HG03571 (cell line): ENCODE measurements at regions not wholly inside any gene's neighbourhood (a gene's known extent, or its start where the extent isn't known, plus 50 kb on each side); places are given as distances from the start of the nearest gene placed in this dataset.

Experiments used
- ATAC-seq: cut with Tn5 transposase; IDR thresholded peaks from one replicate; pipeline ENCODE4 v1.9.1; 2021; ENCODE audit not compliant: unreplicated experiment

DNA sequence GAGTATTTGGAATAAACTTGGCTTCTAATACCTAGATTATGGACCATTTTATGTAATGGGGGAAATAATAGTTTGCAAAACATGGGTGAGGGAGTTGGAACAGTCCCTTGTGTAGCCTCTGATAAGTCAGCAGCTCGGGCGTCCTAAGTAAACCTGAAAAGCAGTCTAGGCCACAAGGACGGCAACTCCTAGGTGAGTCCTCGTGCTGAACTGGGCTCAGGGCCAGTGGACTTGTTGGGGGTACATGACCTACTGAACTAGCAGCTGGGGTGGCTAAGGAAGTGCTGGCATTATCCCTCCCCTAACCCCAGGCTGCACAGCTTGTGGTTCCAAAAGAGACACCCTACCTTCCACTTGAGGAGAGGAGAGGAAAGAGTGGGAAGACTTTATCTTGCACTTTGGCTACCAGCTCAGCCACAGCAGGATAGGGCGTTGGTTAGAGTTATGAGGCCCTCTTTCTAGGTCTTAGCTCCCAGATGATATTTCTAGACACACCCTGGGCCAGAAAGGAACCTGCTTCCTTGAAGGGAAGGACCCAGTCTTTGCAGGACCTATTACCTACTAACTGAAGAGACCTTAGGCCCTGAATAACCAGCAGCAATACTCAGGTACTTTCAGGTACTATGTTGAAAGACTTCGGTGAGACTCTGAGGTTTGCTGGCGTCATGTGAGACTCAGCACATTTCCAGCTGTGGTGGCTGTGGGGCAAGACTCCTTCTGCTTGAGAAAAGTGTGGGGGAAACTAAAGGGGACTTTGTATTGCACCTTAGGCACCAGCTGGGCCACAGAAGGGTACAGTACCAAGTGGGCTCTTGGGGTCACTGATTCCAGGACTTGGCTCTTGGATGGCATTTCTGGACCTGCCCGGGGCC is 71.0 kb downstream of the AQP4 start:
- ATAC-seq, result no peak

DNA sequence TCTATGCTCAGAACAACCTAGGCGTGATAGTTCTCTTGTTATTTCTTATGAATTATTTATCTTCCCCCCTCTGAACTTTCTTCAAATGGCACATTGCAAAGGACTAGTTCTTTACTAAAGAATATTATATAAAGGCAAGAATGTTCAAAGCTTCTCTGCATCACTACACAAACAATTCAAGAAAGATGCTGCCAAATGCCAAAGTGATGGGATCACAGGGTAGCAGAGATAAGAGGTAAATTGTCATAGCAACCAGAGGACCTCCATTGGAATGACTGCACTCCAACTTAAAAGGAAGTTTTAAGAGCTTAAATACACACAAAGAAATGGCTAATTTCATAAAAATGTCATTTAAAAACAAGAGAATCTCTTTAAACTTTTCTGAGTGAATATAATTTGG is 72.8 kb downstream of the AQP4 start:
- no peak for ATAC-seq

DNA sequence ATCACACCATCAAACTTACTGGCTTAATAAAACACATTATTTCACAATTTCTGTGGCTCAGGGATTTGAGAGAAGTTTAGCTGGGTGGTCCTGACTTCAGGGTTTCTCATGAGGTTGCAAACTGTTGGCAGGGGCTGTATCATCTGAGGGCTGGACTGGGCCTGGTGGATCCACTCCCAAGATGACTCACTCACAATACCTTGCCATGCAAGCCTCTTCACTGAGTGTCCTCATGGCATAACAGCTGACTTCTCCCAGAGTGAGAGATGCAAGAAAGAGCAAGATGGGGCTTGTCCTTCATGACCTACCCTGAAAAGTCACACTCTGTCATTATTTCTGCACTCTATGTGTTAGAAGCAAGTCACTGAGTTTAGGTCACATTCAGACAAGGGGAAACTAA is 73.8 kb downstream of the AQP4 start:
- no peak for ATAC-seq

DNA sequence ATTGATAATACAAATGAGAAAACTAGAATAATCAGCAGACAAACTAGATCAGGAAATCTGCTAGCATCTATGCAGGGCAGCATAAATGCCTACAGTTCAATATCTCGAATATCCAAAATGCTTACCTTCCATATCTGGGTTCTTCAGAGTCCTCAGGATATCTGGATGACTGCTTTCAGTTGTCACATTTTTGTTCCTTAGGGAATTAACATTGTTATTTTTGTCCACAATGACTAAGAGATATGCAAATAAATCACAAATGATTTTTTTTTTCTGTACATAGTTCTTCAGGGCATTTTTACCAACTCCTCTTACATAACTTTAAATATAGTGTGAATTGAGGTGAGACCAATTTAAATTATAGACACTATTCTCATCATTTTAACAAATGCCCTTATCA is 80.9 kb downstream of the AQP4 start:
- ATAC-seq, result no peak

DNA sequence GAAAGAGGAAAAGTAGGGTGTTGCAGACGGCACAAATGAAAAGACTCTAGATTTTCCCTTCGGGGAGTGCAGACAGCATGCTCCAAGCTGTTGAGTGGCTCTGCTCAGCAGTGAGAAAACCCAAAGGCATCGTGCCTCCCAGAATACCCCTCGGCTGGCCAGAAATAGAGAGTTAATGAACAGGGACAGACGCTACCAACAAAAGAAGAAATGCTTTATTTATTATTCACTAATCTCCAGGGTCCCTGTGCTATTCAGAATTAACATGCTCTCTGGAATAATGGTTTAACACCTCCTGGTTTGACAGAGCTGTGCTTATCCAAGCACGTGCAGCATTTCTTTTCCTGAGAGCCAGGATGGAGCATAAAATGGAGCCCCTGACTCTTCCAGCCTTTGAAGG is 82.3 kb downstream of the AQP4 start:
- ATAC-seq, result no peak

DNA sequence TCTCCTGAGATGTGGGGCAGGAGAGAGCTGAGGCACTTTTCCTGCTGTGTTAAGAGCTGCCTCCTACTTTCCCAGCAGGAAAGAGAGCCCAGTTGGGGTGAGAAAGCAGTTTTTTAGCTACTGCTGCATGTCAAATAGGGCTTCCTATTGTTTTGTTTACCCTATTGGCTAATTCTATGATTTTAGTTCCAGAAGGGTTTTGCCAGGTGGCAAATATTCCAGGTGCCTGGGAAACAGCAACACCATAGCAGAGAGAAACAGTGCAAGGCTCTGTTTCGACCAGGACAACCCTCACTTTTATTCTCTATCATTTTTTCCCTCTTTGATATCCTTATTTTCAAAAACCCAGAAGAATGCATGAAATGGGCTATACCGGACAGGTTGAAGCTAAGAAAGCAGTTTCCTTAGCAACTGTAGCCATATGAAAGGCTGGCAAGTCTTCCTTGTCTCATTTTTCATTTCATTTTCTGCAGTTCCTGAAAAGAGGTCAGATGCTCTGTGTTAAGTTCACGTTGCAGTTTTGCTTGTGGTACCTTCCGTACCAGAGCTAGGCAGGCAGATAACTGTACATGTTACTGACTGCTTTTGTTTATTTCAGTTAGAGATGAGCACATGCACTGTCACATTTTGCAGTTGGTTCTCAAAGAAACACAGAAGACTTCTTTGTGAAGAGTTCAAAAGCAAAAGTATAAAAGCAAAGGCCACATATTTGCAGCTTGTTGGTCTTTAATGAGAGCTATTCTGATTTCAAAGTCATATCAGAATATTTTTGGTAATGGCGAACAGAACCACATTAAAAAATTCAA is 84.8 kb downstream of the AQP4 start:
- ATAC-seq, result no peak

DNA sequence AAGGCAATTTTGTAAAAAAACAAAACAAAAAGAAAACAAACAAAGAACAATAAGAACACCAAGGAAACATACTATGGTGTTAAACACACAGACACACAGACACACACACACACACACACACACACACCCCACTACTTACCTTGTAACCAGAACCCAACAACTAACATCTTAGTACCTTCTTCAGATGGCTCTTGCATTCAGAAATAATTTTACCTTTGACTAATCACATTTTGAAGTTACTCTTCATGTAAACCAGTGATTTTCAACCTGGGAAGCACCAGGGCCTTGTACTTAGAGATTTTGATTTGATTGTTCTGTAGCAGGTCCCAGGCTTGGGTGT is 87.5 kb downstream of the AQP4 start:
- no peak for ATAC-seq

DNA sequence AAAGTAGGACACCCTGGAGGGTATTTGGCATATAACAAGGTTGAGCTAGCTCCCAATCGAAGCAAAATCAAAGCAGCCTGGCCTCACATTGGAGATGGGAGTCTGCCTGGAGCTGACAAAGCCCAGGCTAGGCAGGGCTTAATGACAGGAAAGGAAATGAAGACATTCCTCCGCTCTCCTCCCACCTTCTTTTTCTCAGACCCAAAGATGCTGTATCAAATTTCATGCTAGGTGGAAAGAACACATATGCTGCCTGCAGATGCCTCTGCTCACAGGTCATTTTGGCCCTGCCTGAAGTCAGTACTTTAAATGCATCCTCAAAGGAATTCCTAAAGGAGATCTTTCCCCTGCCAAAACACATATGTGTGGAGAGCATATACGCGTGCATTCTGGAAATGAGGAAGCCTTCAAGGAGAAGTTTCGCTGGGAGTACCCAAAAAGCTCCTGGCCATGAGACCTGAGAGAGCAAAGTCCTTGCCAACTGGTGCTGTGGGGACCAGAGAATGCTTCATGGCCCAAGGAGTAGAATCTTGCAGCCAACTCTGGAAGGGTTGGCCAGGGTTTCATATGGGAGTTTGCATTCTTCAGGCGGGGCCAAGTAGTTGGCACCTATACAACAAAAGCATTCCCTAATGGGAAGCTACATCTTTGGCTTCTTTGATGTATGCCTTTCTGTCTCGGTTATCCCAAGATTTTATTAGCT is 88.0 kb downstream of the AQP4 start:
- no peak for ATAC-seq

DNA sequence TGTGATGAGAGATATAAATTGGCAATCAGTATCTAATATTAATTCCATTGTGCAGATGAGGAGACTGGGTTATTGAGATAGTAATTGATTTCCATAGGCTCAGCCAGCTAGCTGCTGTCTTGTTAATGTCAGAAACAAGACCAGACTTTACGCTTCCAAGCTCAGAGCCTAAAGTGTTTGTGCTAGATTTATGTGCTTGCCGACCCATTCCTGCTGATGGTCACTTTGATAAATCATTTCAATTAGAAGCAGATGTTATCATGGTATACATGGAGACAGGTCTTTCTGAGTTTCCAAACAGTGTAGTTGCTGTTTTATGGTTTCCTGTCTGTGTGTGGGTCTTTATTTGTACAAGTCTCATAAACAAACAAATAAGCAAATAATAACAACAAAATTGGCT is 92.8 kb downstream of the AQP4 start:
- ATAC-seq, result no peak

DNA sequence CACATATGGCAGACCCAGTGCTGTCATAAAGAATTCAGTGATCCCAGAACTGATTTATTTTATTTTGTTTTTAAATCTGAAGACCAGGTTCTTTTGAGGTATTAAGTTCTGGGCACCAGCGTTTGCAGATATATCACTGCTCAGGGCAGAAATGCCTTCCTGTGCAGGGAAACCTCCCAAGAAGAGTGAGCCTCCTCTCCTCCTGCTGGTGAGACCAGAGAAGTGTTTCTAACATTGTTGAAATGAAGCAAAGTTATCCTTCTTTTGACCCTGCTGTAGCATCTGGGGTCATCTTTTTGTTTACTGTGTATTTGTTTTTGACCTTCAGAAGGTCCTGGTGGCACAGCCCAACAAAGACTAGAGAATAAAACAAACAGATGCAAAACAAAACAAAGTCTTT is 94.0 kb downstream of the AQP4 start:
- ATAC-seq, result no peak

DNA sequence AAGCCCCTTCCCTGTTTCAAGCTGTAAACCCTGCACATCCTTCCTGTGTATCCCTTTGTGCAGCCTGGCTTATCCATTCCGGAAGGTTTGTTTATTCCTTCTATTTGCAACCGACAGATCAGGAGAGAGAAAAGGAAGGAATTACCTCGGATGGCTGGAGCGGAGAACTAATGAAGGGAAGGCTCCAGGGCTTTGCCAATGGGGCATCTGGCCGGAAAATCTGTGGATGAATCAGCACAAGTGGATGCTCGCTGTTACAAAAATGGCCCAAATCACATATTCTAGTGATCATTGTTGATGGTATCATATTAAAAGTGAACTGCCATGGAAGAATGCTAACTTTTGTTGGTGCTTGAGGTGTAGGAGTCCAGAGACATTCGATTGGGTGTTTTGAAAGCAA is 97.1 kb downstream of the AQP4 start:
- no peak for ATAC-seq

DNA sequence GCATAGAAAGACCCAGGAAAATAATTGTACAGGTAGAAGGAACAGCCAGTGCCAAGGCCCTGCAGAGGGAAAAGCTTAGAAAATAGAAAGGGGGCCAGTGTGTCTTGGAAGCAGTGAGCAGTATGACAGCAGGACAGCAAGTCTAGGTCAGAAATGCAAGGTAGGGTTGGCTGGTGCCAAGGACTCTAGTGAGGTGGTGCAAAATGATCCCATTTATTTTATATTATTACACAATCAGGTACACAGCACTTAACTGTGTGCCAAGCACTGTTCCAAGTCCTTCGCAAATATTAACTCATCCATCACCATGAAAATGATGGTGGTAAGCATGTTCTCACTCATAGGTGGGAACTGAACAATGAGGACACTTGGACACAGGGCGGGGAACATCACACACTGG is 100.0 kb downstream of the AQP4 start:
- no peak for ATAC-seq

DNA sequence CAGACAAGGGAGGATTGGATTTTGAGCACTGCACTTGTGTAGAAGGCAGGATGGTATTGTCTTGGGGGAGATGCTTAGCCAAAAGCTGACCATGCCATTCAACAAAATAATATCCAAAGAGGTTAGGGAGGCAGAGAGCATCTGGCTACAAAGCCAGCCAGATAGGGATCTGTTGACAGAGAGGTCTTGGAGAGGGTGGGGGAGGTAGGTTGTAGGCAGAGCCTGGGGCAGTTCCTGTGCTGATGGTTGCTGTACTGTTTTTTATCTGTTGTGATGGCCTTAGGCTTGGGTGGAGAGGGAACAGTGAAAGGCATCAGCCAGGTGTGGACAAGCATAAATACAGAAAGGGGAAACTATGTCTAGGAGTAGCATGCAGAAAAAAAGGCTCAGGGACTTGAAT is 100.9 kb downstream of the AQP4 start:
- no peak for ATAC-seq

DNA sequence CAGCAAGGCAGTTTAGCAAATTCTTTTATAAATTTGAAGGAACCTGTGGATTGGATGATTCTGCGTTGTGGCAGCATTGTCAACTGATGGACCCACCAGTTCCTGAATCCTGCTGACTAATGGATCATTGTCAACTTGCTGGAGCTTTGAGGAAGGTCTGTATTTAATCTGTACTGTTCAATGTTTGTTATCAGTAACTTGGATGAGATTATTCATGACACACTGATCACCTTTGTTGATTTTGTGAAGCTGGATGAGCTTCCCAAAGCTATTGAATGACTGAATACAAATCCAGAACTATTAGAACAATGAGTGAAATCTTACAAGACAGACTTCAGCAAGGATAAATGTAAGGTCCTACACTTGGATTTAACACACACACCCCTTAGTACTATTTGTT is 101.3 kb downstream of the AQP4 start:
- no peak for ATAC-seq

DNA sequence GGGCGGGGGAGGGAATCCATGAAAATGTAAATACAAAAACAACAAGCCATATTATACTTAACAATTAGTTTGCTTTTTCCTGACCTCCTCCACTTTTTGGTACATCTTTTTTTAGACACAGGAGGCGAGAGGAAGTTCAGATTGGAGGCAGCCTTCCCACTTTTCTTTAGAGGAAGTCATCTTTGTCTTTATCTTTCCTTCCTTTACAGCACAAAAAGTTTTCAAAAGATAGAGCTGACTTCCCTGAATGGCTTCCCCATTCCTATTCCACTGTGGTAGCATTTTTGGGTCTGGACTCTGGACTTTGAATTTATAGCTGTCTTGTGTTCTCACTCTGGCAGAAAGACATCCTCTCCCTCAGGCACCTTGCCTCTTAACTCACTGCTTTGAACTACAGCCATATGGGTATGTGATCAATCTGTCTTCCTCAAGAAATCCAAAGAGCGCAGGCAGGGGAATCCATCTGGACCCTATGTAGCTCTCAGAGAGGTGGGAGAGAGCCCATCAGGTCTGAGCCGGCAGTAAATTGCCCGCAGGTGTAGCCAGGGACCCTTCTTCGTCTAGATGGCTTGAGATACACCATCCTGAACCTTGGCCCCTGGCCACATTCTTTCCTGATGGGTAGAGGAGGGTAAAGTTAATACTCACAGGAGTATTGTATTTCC is 101.9 kb downstream of the AQP4 start:
- ATAC-seq, result no peak

DNA sequence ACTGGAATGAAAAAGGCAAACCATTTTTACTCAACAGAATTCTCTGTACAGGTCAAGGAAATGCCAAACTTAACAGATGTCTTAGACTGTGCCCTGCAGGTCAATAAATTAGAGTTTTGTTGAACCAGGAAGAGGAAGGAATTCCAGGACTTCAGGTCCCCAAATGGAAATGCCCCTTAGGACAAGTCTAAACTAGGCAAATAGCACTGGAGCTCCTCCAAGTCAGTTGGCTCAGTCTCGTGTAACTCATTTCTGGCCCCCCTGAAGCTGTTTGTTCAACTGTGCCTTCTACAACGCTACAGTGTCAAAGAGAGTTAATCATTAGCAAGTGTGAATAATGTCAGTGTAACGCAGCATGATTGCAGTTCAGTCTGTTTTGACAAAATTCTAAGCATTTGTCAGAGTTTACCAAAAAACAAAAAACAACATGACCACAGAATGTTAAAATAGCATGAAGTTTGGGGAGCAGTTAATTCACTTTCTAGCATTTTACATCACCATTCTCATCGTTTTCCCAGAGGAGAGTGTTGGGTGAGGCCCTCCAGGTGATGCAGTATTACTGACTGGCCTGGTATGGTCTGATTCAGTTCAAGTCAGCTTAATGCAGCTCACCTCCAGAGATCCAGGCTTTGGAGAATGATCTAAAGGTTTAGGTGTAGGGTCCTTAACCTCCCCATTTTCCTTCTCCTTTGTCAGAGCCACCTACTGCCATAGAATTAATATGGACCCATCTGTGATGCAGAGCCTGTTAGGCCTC is 108.1 kb downstream of the AQP4 start:
- ATAC-seq, result no peak

DNA sequence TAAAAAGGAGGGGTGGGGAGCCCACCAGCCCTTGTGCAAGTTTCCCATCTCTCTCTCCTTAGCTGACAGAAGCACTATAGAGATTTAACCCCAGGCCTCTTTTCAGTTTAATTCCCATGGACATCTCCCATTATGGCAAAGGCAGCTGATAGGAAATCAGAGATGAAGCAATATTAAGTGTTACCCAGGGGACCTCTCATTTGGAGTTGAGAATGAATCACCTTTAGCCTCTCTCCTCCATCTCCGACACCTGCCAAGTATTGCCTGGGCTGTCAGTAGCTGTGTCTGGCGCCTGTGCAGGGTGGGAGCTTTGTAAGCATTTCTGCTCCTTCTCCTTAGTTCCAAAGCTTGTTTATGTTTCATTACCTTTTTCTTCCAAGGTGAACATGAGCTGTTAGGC is 109.0 kb downstream of the AQP4 start:
- no peak for ATAC-seq

DNA sequence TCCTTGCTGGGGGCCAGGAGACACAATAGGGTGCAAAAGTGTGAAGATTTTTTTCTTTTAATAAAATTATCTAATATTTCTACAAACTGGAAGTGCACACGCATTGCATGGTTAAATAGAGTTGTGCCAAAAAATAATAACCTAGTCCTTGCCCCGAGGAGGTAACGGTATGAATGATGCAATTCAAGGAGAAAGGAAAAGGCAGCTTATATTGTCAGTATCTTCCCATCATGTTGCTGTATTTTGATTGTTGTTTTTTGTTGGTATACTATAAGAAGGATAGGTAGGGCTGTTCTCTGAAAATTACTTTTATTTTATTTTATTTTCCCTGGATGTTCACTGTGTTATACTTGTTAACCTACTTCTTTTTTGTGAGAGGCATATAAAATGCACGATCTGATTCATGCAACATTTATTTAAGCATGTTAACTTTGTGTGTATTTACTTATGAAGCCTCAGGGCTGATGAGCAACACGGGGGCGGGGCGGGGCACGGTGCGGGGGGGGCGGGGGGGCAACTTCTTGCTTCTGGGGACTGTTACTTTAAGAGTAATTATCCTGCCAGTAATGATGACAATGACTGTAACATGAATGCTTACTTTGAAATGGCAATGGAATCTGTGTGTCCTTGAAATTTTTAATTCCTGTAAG is 118.6 kb downstream of the AQP4 start:
- no peak for ATAC-seq

DNA sequence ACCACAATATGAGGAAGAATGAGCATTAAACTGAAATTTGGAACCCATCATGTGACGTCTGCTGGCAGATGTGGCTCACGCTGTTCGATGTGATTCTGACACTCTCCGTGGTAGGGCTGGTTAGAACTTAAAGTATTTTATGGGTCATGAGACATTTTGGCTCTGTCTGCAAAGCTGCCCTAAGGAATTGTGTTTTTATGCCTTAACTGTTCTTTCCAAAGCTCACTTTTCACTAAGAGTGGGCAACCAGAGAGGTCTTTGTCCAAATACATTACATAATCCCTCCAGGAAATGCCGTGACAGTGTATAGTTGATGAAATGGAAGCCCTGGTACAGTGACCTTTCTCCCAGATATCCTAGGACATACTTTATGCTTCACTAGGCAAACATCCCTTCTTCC is 119.1 kb downstream of the AQP4 start:
- ATAC-seq, result no peak
